ENCODE measurements at regions not wholly inside any gene's neighbourhood (a gene's known extent, or its start where the extent isn't known, plus 50 kb on each side); places are given as distances from the start of the nearest gene placed in this dataset.

- no peaks in the 10 kb centered on the region for H3K9me3 ChIP-seq (ENCODE audit: control extremely low read depth in 1 of 5, control insufficient read depth in 4 of 5, insufficient read depth in 2 of 5, low read depth in 1 of 5, low read length in 4 of 5)
- no peak overlapping the region for H3K4me3 ChIP-seq (ENCODE audit: control insufficient read depth in 1 of 7, extremely low read depth in 1 of 7, insufficient read depth in 4 of 7, low read depth in 2 of 7, low read length in 6 of 7)
- DNase-seq = no peak
- no peaks in the 10 kb centered on the region for H3K27me3 ChIP-seq (replicated peaks in 2 of 5; ENCODE audit: control insufficient read depth in 4 of 5, insufficient read depth in 5 of 5, low read length in 4 of 5)
- CTCF ChIA-PET = no interaction called here
- no peaks in the 10 kb centered on the region for H3K36me3 ChIP-seq (ENCODE audit: control insufficient read depth in 4 of 4, insufficient read depth in 4 of 4, low read length in 3 of 4)
- H3K27ac ChIP-seq (ENCODE audit: insufficient read depth in 1 of 2, low read depth in 1 of 2, low read length in 2 of 2, poor library complexity in 1 of 2, severe bottlenecking in 2 of 2) = no peak overlapping the region
- POLR2A ChIA-PET = no interaction called here
- WGBS (ENCODE audit: insufficient coverage) = 91% methylated on average over 1 of the region's 1 CpG
- no peaks in the 10 kb centered on the region for H3K4me1 ChIP-seq (ENCODE audit: control extremely low read depth in 1 of 4, control insufficient read depth in 4 of 4, insufficient read depth in 4 of 4, low read length in 3 of 4)
These were observed 1144.9 kb upstream of the C9orf72 start for GRCh38 chr9:28718226-28718625.

GRCh38 chr9:28720746-28721145 lies 1147.5 kb upstream of the C9orf72 start:
- no peaks in the 10 kb centered on the region for H3K36me3 ChIP-seq (ENCODE audit: control insufficient read depth in 4 of 4, insufficient read depth in 4 of 4, low read length in 3 of 4)
- POLR2A ChIA-PET = no interaction called here

GRCh38 chr9:28730111-28730510 lies 1156.8 kb upstream of the C9orf72 start:
- Histone ChIP-seq H3K27me3 (replicated peaks in 2 of 5; ENCODE audit: control insufficient read depth in 4 of 5, insufficient read depth in 5 of 5, low read length in 4 of 5) (no peaks in the 10 kb centered on the region), H3K4me3 (ENCODE audit: control insufficient read depth in 1 of 7, extremely low read depth in 1 of 7, insufficient read depth in 4 of 7, low read depth in 2 of 7, low read length in 6 of 7) (no peak overlapping the region), H3K36me3 (ENCODE audit: control insufficient read depth in 4 of 4, insufficient read depth in 4 of 4, low read length in 3 of 4) (no peaks in the 10 kb centered on the region), H3K27ac (ENCODE audit: insufficient read depth in 1 of 2, low read depth in 1 of 2, low read length in 2 of 2, poor library complexity in 1 of 2, severe bottlenecking in 2 of 2) (no peak overlapping the region), H3K9me3 (ENCODE audit: control extremely low read depth in 1 of 5, control insufficient read depth in 4 of 5, insufficient read depth in 2 of 5, low read depth in 1 of 5, low read length in 4 of 5) (no peaks in the 10 kb centered on the region), H3K4me1 (ENCODE audit: control extremely low read depth in 1 of 4, control insufficient read depth in 4 of 4, insufficient read depth in 4 of 4, low read length in 3 of 4) (no peaks in the 10 kb centered on the region)
- POLR2A ChIA-PET = no interaction called here
- WGBS (ENCODE audit: insufficient coverage) = 86% methylated on average over 2 of the region's 2 CpGs
- DNase-seq = no peak
- CTCF ChIA-PET = no interaction called here

More at GRCh38 chr9:28720746-28721145, 1147.5 kb upstream of the C9orf72 start:
- Histone ChIP-seq H3K4me1 (ENCODE audit: control extremely low read depth in 1 of 4, control insufficient read depth in 4 of 4, insufficient read depth in 4 of 4, low read length in 3 of 4) (no peaks in the 10 kb centered on the region), H3K4me3 (ENCODE audit: control insufficient read depth in 1 of 7, extremely low read depth in 1 of 7, insufficient read depth in 4 of 7, low read depth in 2 of 7, low read length in 6 of 7) (no peak overlapping the region), H3K27me3 (replicated peaks in 2 of 5; ENCODE audit: control insufficient read depth in 4 of 5, insufficient read depth in 5 of 5, low read length in 4 of 5) (no peaks in the 10 kb centered on the region), H3K27ac (ENCODE audit: insufficient read depth in 1 of 2, low read depth in 1 of 2, low read length in 2 of 2, poor library complexity in 1 of 2, severe bottlenecking in 2 of 2) (no peak overlapping the region), H3K9me3 (ENCODE audit: control extremely low read depth in 1 of 5, control insufficient read depth in 4 of 5, insufficient read depth in 2 of 5, low read depth in 1 of 5, low read length in 4 of 5) (no peaks in the 10 kb centered on the region)
- CTCF ChIA-PET = interaction anchor here (0.6 kb wide), 1 partner anchor 1086 kb away, joined by 3 read pairs; no protein-coding TSS in a partner anchor
- DNase-seq = no peak
- WGBS (ENCODE audit: insufficient coverage) = no CpG with 5 or more reads among the region's 1 CpG

GRCh38 chr9:28735738-28736342 lies 1162.6 kb upstream of the C9orf72 start:
- WGBS (ENCODE audit: insufficient coverage) = 100% methylated on average over 1 of the region's 1 CpG
- H3K4me1 ChIP-seq (ENCODE audit: control extremely low read depth in 1 of 4, control insufficient read depth in 4 of 4, insufficient read depth in 4 of 4, low read length in 3 of 4) = no peaks in the 10 kb centered on the region
- H3K27ac ChIP-seq (ENCODE audit: insufficient read depth in 1 of 2, low read depth in 1 of 2, low read length in 2 of 2, poor library complexity in 1 of 2, severe bottlenecking in 2 of 2) = no peak overlapping the region
- ChIA-PET POLR2A (no interaction called here), CTCF (no interaction called here)
- no peaks in the 10 kb centered on the region for H3K9me3 ChIP-seq (ENCODE audit: control extremely low read depth in 1 of 5, control insufficient read depth in 4 of 5, insufficient read depth in 2 of 5, low read depth in 1 of 5, low read length in 4 of 5)
- no peak for DNase-seq
- H3K4me3 ChIP-seq (ENCODE audit: control insufficient read depth in 1 of 7, extremely low read depth in 1 of 7, insufficient read depth in 4 of 7, low read depth in 2 of 7, low read length in 6 of 7) = no peak overlapping the region
- no peaks in the 10 kb centered on the region for H3K27me3 ChIP-seq (replicated peaks in 2 of 5; ENCODE audit: control insufficient read depth in 4 of 5, insufficient read depth in 5 of 5, low read length in 4 of 5)
- no peaks in the 10 kb centered on the region for H3K36me3 ChIP-seq (ENCODE audit: control insufficient read depth in 4 of 4, insufficient read depth in 4 of 4, low read length in 3 of 4)

GRCh38 chr9:28741459-28741858 lies 1168.2 kb upstream of the C9orf72 start:
- H3K27ac ChIP-seq (ENCODE audit: insufficient read depth in 1 of 2, low read depth in 1 of 2, low read length in 2 of 2, poor library complexity in 1 of 2, severe bottlenecking in 2 of 2) = no peak overlapping the region
- no peak overlapping the region for H3K4me3 ChIP-seq (ENCODE audit: control insufficient read depth in 1 of 7, extremely low read depth in 1 of 7, insufficient read depth in 4 of 7, low read depth in 2 of 7, low read length in 6 of 7)
- H3K27me3 ChIP-seq (replicated peaks in 2 of 5; ENCODE audit: control insufficient read depth in 4 of 5, insufficient read depth in 5 of 5, low read length in 4 of 5) = no peaks in the 10 kb centered on the region
- no peaks in the 10 kb centered on the region for H3K4me1 ChIP-seq (ENCODE audit: control extremely low read depth in 1 of 4, control insufficient read depth in 4 of 4, insufficient read depth in 4 of 4, low read length in 3 of 4)
- no peak for DNase-seq
- no peaks in the 10 kb centered on the region for H3K36me3 ChIP-seq (ENCODE audit: control insufficient read depth in 4 of 4, insufficient read depth in 4 of 4, low read length in 3 of 4)
- WGBS (ENCODE audit: insufficient coverage) = 100% methylated on average over 4 of the region's 4 CpGs
- ChIA-PET CTCF (no interaction called here), POLR2A (no interaction called here)
- peaks cover 0 to 8% (median 0%) of the 10 kb centered on the region in 5 experiments for H3K9me3 ChIP-seq (ENCODE audit: control extremely low read depth in 1 of 5, control insufficient read depth in 4 of 5, insufficient read depth in 2 of 5, low read depth in 1 of 5, low read length in 4 of 5)

GRCh38 chr9:28747351-28747985 lies 1174.2 kb upstream of the C9orf72 start:
- Histone ChIP-seq H3K9me3 (ENCODE audit: control extremely low read depth in 1 of 5, control insufficient read depth in 4 of 5, insufficient read depth in 2 of 5, low read depth in 1 of 5, low read length in 4 of 5) (peaks cover 0 to 5% (median 0%) of the 10 kb centered on the region in 5 experiments), H3K36me3 (ENCODE audit: control insufficient read depth in 4 of 4, insufficient read depth in 4 of 4, low read length in 3 of 4) (no peaks in the 10 kb centered on the region), H3K4me1 (ENCODE audit: control extremely low read depth in 1 of 4, control insufficient read depth in 4 of 4, insufficient read depth in 4 of 4, low read length in 3 of 4) (no peaks in the 10 kb centered on the region), H3K27ac (ENCODE audit: insufficient read depth in 1 of 2, low read depth in 1 of 2, low read length in 2 of 2, poor library complexity in 1 of 2, severe bottlenecking in 2 of 2) (no peak overlapping the region), H3K4me3 (ENCODE audit: control insufficient read depth in 1 of 7, extremely low read depth in 1 of 7, insufficient read depth in 4 of 7, low read depth in 2 of 7, low read length in 6 of 7) (no peak overlapping the region), H3K27me3 (replicated peaks in 2 of 5; ENCODE audit: control insufficient read depth in 4 of 5, insufficient read depth in 5 of 5, low read length in 4 of 5) (peaks cover 0 to 2% (median 0%) of the 10 kb centered on the region in 5 experiments)
- CTCF ChIA-PET = no interaction called here
- WGBS (ENCODE audit: insufficient coverage) = 79% methylated on average over 7 of the region's 10 CpGs
- POLR2A ChIA-PET = no interaction called here
- DNase-seq = no peak

GRCh38 chr9:28750136-28750535 lies 1176.9 kb upstream of the C9orf72 start:
- Histone ChIP-seq H3K4me1 (ENCODE audit: control extremely low read depth in 1 of 4, control insufficient read depth in 4 of 4, insufficient read depth in 4 of 4, low read length in 3 of 4) (no peaks in the 10 kb centered on the region), H3K4me3 (ENCODE audit: control insufficient read depth in 1 of 7, extremely low read depth in 1 of 7, insufficient read depth in 4 of 7, low read depth in 2 of 7, low read length in 6 of 7) (no peak overlapping the region), H3K9me3 (ENCODE audit: control extremely low read depth in 1 of 5, control insufficient read depth in 4 of 5, insufficient read depth in 2 of 5, low read depth in 1 of 5, low read length in 4 of 5) (no peaks in the 10 kb centered on the region), H3K36me3 (ENCODE audit: control insufficient read depth in 4 of 4, insufficient read depth in 4 of 4, low read length in 3 of 4) (no peaks in the 10 kb centered on the region), H3K27me3 (replicated peaks in 2 of 5; ENCODE audit: control insufficient read depth in 4 of 5, insufficient read depth in 5 of 5, low read length in 4 of 5) (peaks cover 0 to 2% (median 0%) of the 10 kb centered on the region in 5 experiments), H3K27ac (ENCODE audit: insufficient read depth in 1 of 2, low read depth in 1 of 2, low read length in 2 of 2, poor library complexity in 1 of 2, severe bottlenecking in 2 of 2) (no peak overlapping the region)
- WGBS (ENCODE audit: insufficient coverage) = 93% methylated on average over 2 of the region's 2 CpGs
- ChIA-PET POLR2A (no interaction called here), CTCF (no interaction called here)
- DNase-seq = no peak
